Thyroid gland (tissue), 4 donors: ENCODE measurements at regions not wholly inside any gene's neighbourhood (a gene's known extent, or its start where the extent isn't known, plus 50 kb on each side); places are given as distances from the start of the nearest gene placed in this dataset.

Experiments used
- CTCF ChIP-seq, 6 experiments: fragments of 200-600 bp in 3 of 6; fragments of 450-650 bp in 3 of 6; sonication (generic) in 3 of 6; IDR thresholded peaks; one replicate each; pipeline ENCODE4 v1.5.1; 2016 to 2019; ENCODE audit warnings: antibody characterized with exemption in 6 of 6, mild to moderate bottlenecking in 2 of 6, inconsistent platforms in 1 of 6, moderate library complexity in 1 of 6
- POLR2A ChIP-seq, 2 donors: fragments of 450-650 bp; IDR thresholded peaks; one replicate each; pipeline ENCODE4 v1.6.1; 2017; ENCODE audit warnings: antibody characterized with exemption in 2 of 2, mild to moderate bottlenecking in 2 of 2, moderate library complexity in 1 of 2

- TF ChIP-seq CTCF (IDR thresholded peaks at IDR 0.05), result no peak
- no peak for TF ChIP-seq POLR2A (IDR thresholded peaks at IDR 0.05)
These were observed 419.8 kb upstream of the SMC2 start for GRCh38 chr9:103674271-103674670.
